ENCODE measurements at regions not wholly inside any gene's neighbourhood (a gene's known extent, or its start where the extent isn't known, plus 50 kb on each side); places are given as distances from the start of the nearest gene placed in this dataset.

DNA sequence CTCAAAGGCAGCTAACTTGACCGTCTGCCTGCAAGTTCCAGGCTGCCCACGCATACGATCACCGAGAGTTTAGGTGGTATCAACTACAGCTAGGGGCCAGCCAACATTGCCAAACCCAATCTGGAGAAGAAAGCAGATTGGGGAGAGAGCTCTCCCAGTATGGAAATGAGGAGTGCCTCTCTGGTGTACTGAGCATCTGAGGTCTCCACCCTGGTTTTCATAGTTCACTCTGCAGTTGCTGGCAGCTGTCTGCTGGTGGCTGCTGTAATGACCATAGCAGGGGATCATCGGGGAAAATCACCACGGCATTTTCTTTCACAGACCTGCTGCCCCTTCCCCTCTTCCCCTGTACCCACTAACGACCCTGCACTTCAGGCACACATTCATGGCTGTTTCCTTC lies 201.7 kb downstream of the NUFIP1 start:
- H2AFZ ChIP-seq (ENCODE audit: low read depth, low read length, poor library complexity, severe bottlenecking) = no peak overlapping the region
- intact Hi-C loops (cut with micrococcal nuclease) = no loop called here
- no TSS peak for BruUV-seq (replicated peaks)
- no peaks in the 10 kb centered on the region for H4K20me1 ChIP-seq (ENCODE audit: insufficient read depth)
- no peaks in the 10 kb centered on the region for H3K27me3 ChIP-seq (ENCODE audit: insufficient read depth, low read length)
- H3K4me1 ChIP-seq (ENCODE audit: control insufficient read depth in 1 of 2, insufficient read depth in 2 of 2, low read length in 2 of 2) = no peaks in the 10 kb centered on the region
- RAD21 ChIA-PET (ENCODE audit: low non-redundant PET in 1 of 2, low total read pairs in 2 of 2, uncharacterized antibody in 2 of 2, unreplicated experiment in 2 of 2) = no interaction called here
- no peak overlapping the region for H3K27ac ChIP-seq (ENCODE audit: low read depth, low read length)
- ATAC-seq (no peak), DNase-seq (ENCODE audit: low read depth, low spot score) (no peak)
- no peaks in the 10 kb centered on the region for H3K36me3 ChIP-seq (ENCODE audit: control insufficient read depth in 1 of 2, insufficient read depth in 2 of 2, low read length in 2 of 2)
- no peak overlapping the region for H3K9ac ChIP-seq (ENCODE audit: low read length)
- no peaks in the 10 kb centered on the region for H3K79me2 ChIP-seq (ENCODE audit: insufficient read depth, low read length)
- no peak overlapping the region for H3K4me3 ChIP-seq (replicated peaks in 1 of 2; ENCODE audit: low read depth in 1 of 2, low read length in 2 of 2)
- CTCF ChIA-PET = no interaction called here
- H3K4me2 ChIP-seq (ENCODE audit: low read length) = no peak overlapping the region
- no peaks in the 10 kb centered on the region for H3K9me2 ChIP-seq (ENCODE audit: insufficient read depth)
- POLR2A ChIA-PET = no interaction called here
- H3K9me3 ChIP-seq (ENCODE audit: control insufficient read depth in 1 of 2, insufficient read depth in 1 of 2, low read depth in 1 of 2, low read length in 2 of 2) = no peaks in the 10 kb centered on the region
- no peak for TF ChIP-seq ZFX (IDR thresholded peaks at IDR 0.05)
- TF ChIP-seq ELF1 (IDR thresholded peaks at IDR 0.05; ENCODE audit: borderline replicate concordance, low read depth) = no peak
- TF ChIP-seq POLR2A (IDR thresholded peaks at IDR 0.05; ENCODE audit: borderline replicate concordance, extremely low read depth, insufficient read depth, insufficient read length) = no peak
- TF ChIP-seq EZH2 (IDR thresholded peaks at IDR 0.05) = no peak
- TF ChIP-seq SP1 (IDR thresholded peaks at IDR 0.05; ENCODE audit: low read depth) = no peak

GRCh38 chr13:44786756-44787155 lies 202.5 kb downstream of the NUFIP1 start:
- H3K27me3 ChIP-seq (ENCODE audit: insufficient read depth, low read length) = no peaks in the 10 kb centered on the region
- intact Hi-C loops (cut with micrococcal nuclease) = no loop called here
- no peak overlapping the region for H2AFZ ChIP-seq (ENCODE audit: low read depth, low read length, poor library complexity, severe bottlenecking)
- H3K36me3 ChIP-seq (ENCODE audit: control insufficient read depth in 1 of 2, insufficient read depth in 2 of 2, low read length in 2 of 2) = no peaks in the 10 kb centered on the region
- no peaks in the 10 kb centered on the region for H3K9me3 ChIP-seq (ENCODE audit: control insufficient read depth in 1 of 2, insufficient read depth in 1 of 2, low read depth in 1 of 2, low read length in 2 of 2)
- H4K20me1 ChIP-seq (ENCODE audit: insufficient read depth) = no peaks in the 10 kb centered on the region
- POLR2A ChIA-PET = no interaction called here
- no peaks in the 10 kb centered on the region for H3K4me1 ChIP-seq (ENCODE audit: control insufficient read depth in 1 of 2, insufficient read depth in 2 of 2, low read length in 2 of 2)
- DNase-seq (ENCODE audit: low read depth, low spot score) = no peak
- H3K4me2 ChIP-seq (ENCODE audit: low read length) = no peak overlapping the region
- H3K79me2 ChIP-seq (ENCODE audit: insufficient read depth, low read length) = no peaks in the 10 kb centered on the region
- RAD21 ChIA-PET (ENCODE audit: low non-redundant PET in 1 of 2, low total read pairs in 2 of 2, uncharacterized antibody in 2 of 2, unreplicated experiment in 2 of 2) = no interaction called here
- TF ChIP-seq ZFX (IDR thresholded peaks at IDR 0.05) (no peak), TCF7L2 (IDR thresholded peaks at IDR 0.05; ENCODE audit: borderline replicate concordance, extremely low read depth, insufficient read depth, insufficient read length) (no peak), SRF (IDR thresholded peaks at IDR 0.05; ENCODE audit: low read depth) (no peak), POLR2AphosphoS5 (IDR thresholded peaks at IDR 0.05; ENCODE audit: low read depth, low read length) (no peak), POLR2A (IDR thresholded peaks at IDR 0.05; ENCODE audit: borderline replicate concordance, extremely low read depth, insufficient read depth, insufficient read length) (no peak), ZNF274 (IDR thresholded peaks at IDR 0.05; ENCODE audit: low read depth, low read length) (no peak)
- H3K9ac ChIP-seq (ENCODE audit: low read length) = no peak overlapping the region
- no peak overlapping the region for H3K27ac ChIP-seq (ENCODE audit: low read depth, low read length)
- ATAC-seq = no peak
- CTCF ChIA-PET = no interaction called here
- H3K4me3 ChIP-seq (replicated peaks in 1 of 2; ENCODE audit: low read depth in 1 of 2, low read length in 2 of 2) = no peak overlapping the region
- no TSS peak for BruUV-seq (replicated peaks)
- H3K9me2 ChIP-seq (ENCODE audit: insufficient read depth) = no peaks in the 10 kb centered on the region

Measured in HCT116 (cell line).